Right atrium auricular region (tissue), 2 donors: ENCODE measurements at regions not wholly inside any gene's neighbourhood (a gene's known extent, or its start where the extent isn't known, plus 50 kb on each side); places are given as distances from the start of the nearest gene placed in this dataset.

Experiments
- DNase-seq: peaks from one replicate; pipeline ENCODE4 v3.0.0-alpha.2; 2019; ENCODE audit warnings: low spot score
- H3K27ac ChIP-seq, 2 donors: fragments of 200-600 bp; sonication (generic); 1 replicate in 1 of 2; 2 replicates in 1 of 2; pipeline ENCODE4 v1.5.1; 2016 to 2019
- H3K27me3 ChIP-seq, 2 donors: fragments of 200-600 bp; sonication (generic); one replicate each; pipeline versions ENCODE4 v1.5.1 to v1.6.0; 2017 to 2019
- H3K36me3 ChIP-seq: fragments of 200-600 bp; sonication (generic); one replicate; pipeline ENCODE4 v1.5.1; 2016
- H3K4me1 ChIP-seq, 2 donors: fragments of 200-600 bp; sonication (generic); one replicate each; pipeline versions ENCODE4 v1.5.1 to v1.6.0; 2017 to 2019
- H3K4me3 ChIP-seq, 2 donors: fragments of 200-600 bp; sonication (generic); 1 replicate in 1 of 2; 2 replicates in 1 of 2; pipeline ENCODE4 v1.5.1; 2017 to 2019; ENCODE audit warnings: mild to moderate bottlenecking in 1 of 2, moderate library complexity in 1 of 2
- H3K9me3 ChIP-seq, 2 donors: fragments of 200-600 bp; sonication (generic); one replicate each; pipeline ENCODE4 v1.5.1; 2019
- CTCF ChIP-seq, 2 donors: fragments of 200-600 bp; sonication (generic); IDR thresholded peaks; one replicate each; pipeline ENCODE4 v1.5.1; 2019; ENCODE audit warnings: antibody characterized with exemption in 2 of 2

- Histone ChIP-seq H3K9me3 (peaks cover 0 to 8% of the 10 kb centered on the region in 2 donors), H3K27me3 (no peaks in the 10 kb centered on the region), H3K4me3 (no peak overlapping the region), H3K4me1 (peaks cover 0 to 10% of the 10 kb centered on the region in 2 donors), H3K36me3 (no peaks in the 10 kb centered on the region), H3K27ac (no peak overlapping the region)
- TF ChIP-seq CTCF (IDR thresholded peaks at IDR 0.05): no peak
- DNase-seq: no peak
These were observed 54.5 kb upstream of the ARMC2 start for GRCh38 chr6:108793516-108794251.

GRCh38 chr6:108795122-108795521 is 53.1 kb upstream of the ARMC2 start:
- Histone ChIP-seq H3K9me3 (no peaks in the 10 kb centered on the region), H3K4me3 (no peak overlapping the region), H3K27me3 (no peaks in the 10 kb centered on the region), H3K4me1 (peaks cover 0 to 14% of the 10 kb centered on the region in 2 donors), H3K36me3 (no peaks in the 10 kb centered on the region), H3K27ac (no peak overlapping the region)
- no peak for DNase-seq
- TF ChIP-seq CTCF (IDR thresholded peaks at IDR 0.05): no peak

- no peaks in the 10 kb centered on the region for H3K9me3 ChIP-seq
- H3K4me1 ChIP-seq: peaks cover 0 to 17% of the 10 kb centered on the region in 2 donors
- H3K27ac ChIP-seq: no peak overlapping the region
- no peaks in the 10 kb centered on the region for H3K27me3 ChIP-seq
- TF ChIP-seq CTCF (IDR thresholded peaks at IDR 0.05): no peak
- H3K4me3 ChIP-seq: no peak overlapping the region
- H3K36me3 ChIP-seq: no peaks in the 10 kb centered on the region
- DNase-seq: no peak
These were observed 52.4 kb upstream of the ARMC2 start for GRCh38 chr6:108795814-108796213.

- TF ChIP-seq CTCF (IDR thresholded peaks at IDR 0.05): no peak
- peaks cover 0 to 20% of the 10 kb centered on the region in 2 donors for H3K4me1 ChIP-seq
- no peak for DNase-seq
- no peaks in the 10 kb centered on the region for H3K36me3 ChIP-seq
- no peaks in the 10 kb centered on the region for H3K27me3 ChIP-seq
- H3K4me3 ChIP-seq: no peak overlapping the region
- no peaks in the 10 kb centered on the region for H3K9me3 ChIP-seq
- H3K27ac ChIP-seq: no peak overlapping the region
These were observed 51.3 kb upstream of the ARMC2 start for GRCh38 chr6:108796875-108797274.

GRCh38 chr6:108797951-108798669 is 50.1 kb upstream of the ARMC2 start:
- no peak for DNase-seq
- Histone ChIP-seq H3K4me1 (peaks cover 0 to 20% of the 10 kb centered on the region in 2 donors), H3K9me3 (no peaks in the 10 kb centered on the region), H3K4me3 (no peak overlapping the region), H3K36me3 (no peaks in the 10 kb centered on the region), H3K27ac (no peak overlapping the region), H3K27me3 (no peaks in the 10 kb centered on the region)
- no peak for TF ChIP-seq CTCF (IDR thresholded peaks at IDR 0.05)
